Fibroblast of skin of abdomen (primary cell): ENCODE measurements at regions not wholly inside any gene's neighbourhood (a gene's known extent, or its start where the extent isn't known, plus 50 kb on each side); places are given as distances from the start of the nearest gene placed in this dataset.
"Not testable (repeated sequence)": the region's sequence is repeated elsewhere in the genome, so short reads cannot be mapped to it uniquely, and the experiment has no call there.

Experiments used
- DNase-seq: peaks from one replicate; pipeline ENCODE4 v3.0.0-alpha.2; 2013

DNA sequence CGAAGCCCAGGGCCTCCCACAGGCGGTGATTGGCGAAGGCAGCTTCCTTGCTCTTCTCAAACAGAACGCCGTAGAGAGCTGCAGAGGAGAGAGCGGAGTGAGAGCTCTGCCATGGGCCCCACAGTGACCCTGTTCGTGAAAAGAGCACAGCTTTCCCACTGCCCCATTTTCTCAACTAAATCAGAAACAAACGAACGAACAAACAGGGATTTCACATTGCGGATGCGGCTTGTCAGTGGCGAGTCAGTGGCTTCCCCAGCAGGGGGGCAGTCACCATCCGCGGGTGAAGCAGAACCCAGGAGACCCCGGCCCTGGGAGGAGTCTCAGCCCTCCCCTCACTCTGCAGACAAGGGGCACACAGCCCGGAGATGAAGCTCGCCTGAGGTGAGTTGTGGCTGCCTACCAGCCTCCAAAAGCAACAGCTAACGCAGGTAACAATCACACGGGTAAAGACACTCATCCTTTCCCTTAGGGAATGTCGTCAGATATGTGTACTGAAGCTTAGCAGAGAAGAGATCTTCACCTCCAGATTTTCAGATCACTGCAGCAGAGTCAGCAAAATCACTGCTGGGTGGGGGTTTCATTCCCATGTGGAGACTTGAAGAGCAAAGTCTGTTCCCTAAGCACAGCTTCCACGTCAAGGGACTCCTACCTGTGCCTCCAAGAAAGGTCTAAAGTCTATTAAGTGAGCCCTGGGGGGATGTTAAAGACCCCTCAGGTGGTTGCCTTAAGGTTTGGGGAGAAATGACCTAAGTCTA is 51.2 kb upstream of the GPR31 start:
- DNase-seq = no peak

GRCh38 chr6:167209577-167209975 is 51.8 kb upstream of the GPR31 start:
- no peak for DNase-seq

DNA sequence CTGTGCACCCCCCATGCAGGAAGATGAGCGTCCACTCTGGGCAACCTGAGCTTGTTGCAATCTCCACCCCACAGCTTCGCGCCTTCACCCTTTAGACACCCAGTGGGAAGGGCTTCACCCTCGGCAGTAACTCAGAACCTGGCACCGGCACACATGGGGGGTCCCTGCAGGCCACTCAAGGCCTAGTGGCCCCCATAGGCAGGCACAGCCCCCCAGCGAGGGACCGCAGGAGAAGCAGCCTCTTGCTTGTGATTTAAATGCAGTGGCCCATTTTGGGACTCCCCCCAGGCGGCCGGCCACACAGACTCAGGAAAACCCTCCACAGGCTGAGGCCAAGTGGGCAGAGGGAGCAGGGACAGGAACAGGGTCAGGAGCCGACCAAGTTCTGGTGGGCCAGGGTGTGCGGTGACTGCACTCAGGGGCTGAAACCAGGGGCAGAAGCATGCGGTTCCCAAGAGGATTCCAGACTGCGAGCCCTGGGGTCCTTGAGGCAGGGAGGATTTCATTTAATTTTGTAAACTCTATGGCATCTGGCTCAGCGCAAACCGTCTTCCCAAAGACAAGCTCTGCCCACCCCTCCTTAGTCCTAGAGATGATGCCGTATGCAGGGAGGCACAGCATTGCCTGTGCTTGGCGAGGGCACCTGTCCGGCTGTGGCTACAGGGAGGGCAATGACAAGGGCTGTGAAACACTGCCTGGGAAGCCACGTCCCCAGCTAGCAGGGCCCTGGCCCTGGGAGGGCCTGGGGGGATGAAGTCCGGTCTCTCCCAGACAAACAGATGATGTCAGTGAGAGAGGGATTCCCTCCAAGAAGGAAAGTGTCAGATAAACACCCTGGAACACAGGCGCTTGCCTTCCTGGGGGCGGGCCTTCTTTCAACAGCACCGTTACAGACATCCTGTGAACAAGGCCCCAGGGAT is 52.9 kb upstream of the GPR31 start:
- no peak for DNase-seq

GRCh38 chr6:167211295-167211648 is 53.5 kb upstream of the GPR31 start:
- no peak for DNase-seq

- no peak for DNase-seq
These were observed 54.3 kb upstream of the GPR31 start for GRCh38 chr6:167211881-167212712.

DNA sequence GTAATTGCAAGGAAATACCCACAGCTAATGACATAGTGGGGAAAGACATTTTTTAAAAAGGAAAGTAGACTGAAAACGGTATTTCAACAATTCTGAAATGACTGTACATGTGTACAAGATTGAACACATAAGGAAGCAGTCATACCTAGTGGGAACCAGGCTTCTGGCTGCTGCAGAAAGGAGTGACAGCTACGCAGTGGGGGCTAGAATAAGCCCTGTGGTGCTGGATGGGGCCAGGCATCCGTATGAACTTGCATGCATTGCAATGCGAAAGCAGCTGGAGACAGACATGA is 54.9 kb upstream of the GPR31 start:
- no peak for DNase-seq

DNA sequence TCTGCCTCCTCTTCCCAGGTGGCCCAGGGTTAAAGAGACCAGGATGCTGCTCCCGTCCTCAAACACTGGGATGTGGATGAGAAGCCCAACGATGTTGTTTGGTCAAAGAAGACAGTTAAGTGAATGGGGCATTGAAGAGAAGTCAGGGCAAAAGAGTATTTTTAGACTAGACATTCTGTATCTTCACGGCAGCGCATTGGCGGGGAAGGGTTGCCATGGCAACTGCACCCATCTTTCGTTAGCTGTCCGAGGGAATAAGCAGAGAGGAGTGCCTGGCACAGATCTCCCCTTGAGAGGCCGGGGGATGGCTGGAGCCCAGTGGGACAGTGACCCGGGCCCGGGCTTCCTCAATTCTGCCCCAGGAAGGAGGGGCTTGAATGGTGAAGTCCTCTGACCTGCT is 56.4 kb upstream of the GPR31 start:
- no peak for DNase-seq

DNA sequence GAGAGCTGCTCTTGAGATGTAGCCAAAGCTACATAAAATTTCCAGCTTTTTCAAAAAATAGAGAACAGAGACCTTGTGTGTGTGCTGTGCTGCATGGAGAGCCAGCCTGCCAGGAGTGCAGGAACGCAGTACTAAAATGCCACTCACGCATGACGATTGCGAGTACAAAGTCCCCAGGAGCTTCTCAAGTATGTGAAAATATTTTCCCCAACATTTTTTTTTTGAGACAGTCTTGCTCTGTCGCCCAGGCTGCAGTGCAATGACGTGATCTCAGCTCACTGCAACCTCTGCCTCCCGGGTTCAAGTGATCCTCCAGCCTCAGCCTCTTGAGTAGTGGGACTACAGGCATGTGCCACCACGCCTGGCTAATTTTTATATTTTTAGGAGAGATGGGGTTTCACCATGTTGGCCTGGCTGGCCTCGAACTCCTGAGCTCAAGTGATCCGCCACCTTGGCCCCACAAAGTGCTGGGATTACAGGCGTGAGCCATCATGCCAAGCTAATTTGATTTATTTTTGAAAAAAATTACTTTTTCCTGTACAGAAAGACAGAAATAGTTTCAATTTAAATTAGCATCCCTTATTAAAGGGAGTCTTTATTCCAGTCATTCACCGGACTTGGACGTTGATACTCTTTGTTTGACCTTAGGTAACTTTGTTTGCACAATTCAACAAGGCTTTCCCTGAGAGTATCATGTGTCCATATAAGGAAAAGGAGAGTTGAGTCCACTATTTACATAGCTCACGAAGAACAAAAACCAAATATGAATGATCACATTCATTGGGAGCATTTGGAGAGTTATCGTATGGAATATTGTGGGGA is 57.9 kb upstream of the GPR31 start:
- DNase-seq = not testable (repeated sequence)

GRCh38 chr6:167216390-167217050 is 58.7 kb upstream of the GPR31 start:
- DNase-seq = not testable (repeated sequence)

DNA sequence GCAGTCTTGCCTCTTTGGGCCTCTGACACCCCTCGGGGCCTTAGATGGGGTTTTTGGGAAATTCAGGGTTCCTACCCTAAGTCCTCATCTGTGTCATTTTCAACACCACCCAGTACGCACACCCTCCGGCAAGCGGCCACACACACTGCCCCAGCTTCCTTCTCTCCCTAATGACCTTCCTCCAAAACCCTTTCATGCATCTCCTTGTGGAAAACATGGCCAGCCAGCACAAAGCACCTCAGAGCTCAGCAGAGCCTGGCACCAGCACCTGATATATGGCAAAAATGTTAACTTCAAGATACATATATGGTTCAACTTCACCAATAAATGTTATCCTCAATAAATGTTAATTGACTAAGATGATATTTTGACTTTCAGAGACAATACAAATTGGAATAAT is 59.3 kb upstream of the GPR31 start:
- DNase-seq = not testable (repeated sequence)

DNA sequence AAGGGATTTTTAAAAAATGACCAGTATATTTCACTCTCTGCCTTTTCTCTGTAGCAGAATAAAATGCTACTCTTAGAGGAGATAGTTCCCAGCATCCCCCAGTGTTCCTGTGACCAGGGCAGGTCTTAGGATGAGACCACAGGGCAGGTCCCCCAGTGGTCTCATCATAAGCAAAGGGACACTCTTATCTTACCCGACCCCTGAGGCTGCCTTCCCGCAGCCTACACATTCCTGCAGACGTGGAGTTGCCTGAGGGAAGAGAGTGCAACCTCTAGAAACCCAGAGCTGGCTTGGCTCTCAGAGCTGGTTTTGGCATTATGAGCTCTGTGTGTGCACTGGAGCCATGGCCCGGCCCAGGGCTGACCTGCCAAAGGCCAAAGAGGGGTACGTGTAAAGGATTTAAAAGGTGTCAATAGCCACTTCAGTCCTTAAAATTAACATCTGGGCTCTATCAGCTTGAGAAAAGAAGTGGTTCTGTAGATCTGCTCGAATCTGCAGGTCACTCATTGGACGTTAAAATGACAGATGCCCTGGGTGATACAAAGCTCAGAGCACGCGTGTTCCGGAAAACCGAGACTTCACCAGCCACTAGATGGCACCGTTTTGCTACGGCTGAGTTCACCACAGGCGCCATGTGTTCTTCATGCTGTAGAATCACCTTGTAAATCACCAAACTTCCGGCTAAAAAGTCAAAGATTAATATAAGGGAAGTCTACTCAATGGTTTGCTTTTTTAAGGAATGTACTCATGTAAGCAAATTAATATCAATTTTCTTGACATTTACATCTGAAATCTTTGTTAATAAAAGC is 60.4 kb upstream of the GPR31 start:
- peak; percentile 19 for DNase-seq

- not testable (repeated sequence) for DNase-seq
These were observed 61.3 kb upstream of the GPR31 start for GRCh38 chr6:167219079-167219478.

GRCh38 chr6:167219967-167220512 is 62.3 kb upstream of the GPR31 start:
- DNase-seq = no peak

DNA sequence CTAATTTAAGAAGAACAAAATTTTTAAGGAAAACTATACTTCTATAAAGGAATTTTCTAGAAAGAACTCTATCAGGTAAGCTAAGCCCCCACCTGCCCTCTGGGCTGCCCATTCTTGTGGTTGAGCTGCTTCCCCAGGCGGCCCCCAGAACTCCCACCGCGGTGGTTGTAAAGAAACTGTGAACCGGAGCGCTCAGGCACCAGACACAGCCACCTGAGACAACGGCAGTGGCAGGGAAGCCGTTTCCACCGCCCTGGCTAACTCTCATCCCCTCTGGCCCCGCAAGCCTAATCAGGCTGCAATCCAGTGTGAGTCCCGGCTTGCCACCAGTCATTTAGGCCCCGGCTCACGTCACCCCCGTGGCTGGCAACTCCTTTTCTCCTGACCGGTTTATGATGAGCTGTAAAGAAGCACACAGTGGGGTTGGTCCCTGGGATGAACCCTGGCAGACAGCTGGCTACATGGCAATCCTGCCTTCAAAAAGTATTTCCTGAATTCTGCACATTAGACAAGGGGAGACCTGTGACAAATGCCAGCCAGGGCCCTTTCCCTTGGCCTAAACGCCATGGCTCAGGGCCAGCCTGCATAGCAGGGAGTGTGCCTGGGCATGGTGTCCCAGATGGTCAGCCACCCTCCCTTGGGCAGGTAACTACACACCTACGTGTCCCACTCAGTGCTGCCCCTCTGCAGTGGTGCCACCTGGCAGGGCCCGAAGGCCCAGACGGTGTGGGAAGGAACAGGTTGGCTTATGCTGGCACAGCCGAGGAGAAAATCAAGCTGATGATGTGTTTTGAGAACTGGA is 63.8 kb upstream of the GPR31 start:
- no peak for DNase-seq

DNA sequence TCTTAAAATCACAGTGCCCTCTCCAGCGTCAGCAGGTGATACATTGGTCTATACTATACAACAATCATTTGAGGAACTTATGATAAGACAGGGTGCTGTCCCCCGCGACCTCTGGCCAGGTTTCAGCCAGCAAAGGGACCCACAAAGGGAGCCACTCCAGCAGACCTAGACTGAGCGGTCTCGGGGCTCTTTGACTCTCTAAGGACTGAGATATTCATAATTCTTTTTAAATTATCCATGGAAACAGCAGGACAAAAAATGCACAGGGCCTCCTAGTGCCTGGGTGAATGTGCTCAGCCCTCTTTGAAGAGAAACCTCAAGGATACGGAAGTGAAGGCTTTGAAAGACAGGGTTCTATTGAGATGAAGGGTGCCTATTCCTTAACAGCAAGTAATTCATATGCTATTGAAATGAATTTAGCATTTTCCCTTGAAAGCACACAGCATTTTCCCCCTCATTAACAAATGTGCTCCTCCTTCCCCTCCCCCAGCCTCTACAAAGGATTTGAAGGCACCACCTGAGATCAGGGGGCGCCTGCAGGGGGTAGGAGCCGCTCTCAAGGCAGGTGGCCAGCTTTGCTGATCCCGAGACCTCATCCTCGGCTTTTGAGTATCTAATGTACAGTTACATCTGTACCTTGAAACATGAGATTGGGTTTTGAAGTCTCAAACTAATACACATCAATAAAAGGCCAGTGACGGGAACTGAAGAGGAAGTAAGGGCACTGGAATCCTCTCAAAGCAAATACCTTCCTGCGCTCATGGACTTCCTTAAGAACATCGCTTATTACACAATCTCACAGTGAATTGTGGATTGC is 65.3 kb upstream of the UNC93A start:
- not testable (repeated sequence) for DNase-seq

DNA sequence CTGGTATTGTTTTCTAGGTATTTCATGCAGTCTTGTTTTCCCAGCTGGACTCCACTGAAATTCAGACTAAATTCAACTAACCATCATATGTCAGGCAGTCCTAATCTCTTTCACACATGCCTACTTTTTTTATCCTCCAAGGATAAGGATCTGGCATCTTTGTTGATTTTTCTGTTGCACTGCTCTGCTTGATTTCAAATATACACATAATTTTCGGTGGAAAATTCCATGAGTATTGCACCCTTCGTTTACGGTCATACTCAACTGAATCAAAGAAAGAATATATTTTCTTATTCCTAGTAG is 64.8 kb upstream of the UNC93A start:
- no peak for DNase-seq

GRCh38 chr6:167226791-167227190 is 64.3 kb upstream of the UNC93A start:
- no peak for DNase-seq

DNA sequence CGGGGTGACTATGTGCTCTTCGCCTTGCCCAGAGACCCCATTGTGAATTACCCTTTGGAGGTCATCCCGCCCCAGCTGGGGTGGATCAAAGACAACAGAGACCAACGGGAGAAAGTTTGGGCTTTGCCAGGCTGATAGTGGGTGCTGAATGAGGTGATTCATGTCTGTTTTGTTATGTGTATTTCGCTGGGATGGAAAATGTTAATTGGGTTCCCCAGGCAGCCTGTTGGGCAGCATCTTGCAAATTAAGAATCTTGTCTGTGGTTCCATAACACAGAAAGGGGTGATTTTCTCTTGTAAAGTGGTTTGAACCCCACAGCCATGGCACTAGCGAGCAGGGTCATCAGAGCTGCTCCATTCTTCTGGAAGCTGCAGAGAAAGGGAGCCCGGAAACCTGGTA is 63.1 kb upstream of the UNC93A start:
- no peak for DNase-seq

GRCh38 chr6:167229586-167229985 is 61.5 kb upstream of the UNC93A start:
- DNase-seq = no peak
